MM.1S (cell line): ENCODE measurements at regions not wholly inside any gene's neighbourhood (a gene's known extent, or its start where the extent isn't known, plus 50 kb on each side); places are given as distances from the start of the nearest gene placed in this dataset.

Source experiments
- DNase-seq: peaks from one replicate; pipeline ENCODE4 v3.0.0-alpha.2; 2015
- H2AFZ ChIP-seq: fragments of 300-600 bp; sonication (generic); 2 replicates; pipeline ENCODE4 v1.6.0; 2016; ENCODE audit warnings: antibody characterized with exemption, low read length
- H3F3A ChIP-seq: fragments of 300-600 bp; sonication (generic); 2 replicates; pipeline ENCODE4 v1.6.1; 2016; ENCODE audit warnings: mild to moderate bottlenecking, antibody characterized with exemption, low read length, moderate library complexity, mixed read lengths; ENCODE audit not compliant: insufficient read depth
- H3K27ac ChIP-seq: fragments of 300-600 bp; sonication (generic); 2 replicates; pipeline ENCODE4 v1.5.1; 2016; ENCODE audit warnings: mild to moderate bottlenecking, low read length
- H3K27me3 ChIP-seq: fragments of 300-600 bp; sonication (generic); replicated peaks from 2 replicates; pipeline ENCODE4 v1.6.0; 2016; ENCODE audit warnings: low read length; ENCODE audit not compliant: insufficient read depth
- H3K36me3 ChIP-seq: fragments of 300-600 bp; sonication (generic); replicated peaks from 2 replicates; pipeline ENCODE4 v1.6.1; 2016; ENCODE audit warnings: mild to moderate bottlenecking, low read length, mixed read lengths; ENCODE audit not compliant: insufficient read depth
- H3K4me1 ChIP-seq: fragments of 300-600 bp; sonication (generic); 2 replicates; pipeline ENCODE4 v1.6.1; 2016; ENCODE audit warnings: low read length, mixed read lengths
- H3K4me2 ChIP-seq: fragments of 300-600 bp; sonication (generic); 2 replicates; pipeline ENCODE4 v1.6.0; 2016; ENCODE audit warnings: low read depth, low read length
- H3K4me3 ChIP-seq: fragments of 300-600 bp; sonication (generic); 2 replicates; pipeline ENCODE4 v1.5.1; 2016; ENCODE audit warnings: low read length, mixed read lengths
- H3K79me2 ChIP-seq: fragments of 300-600 bp; sonication (generic); 2 replicates; pipeline ENCODE4 v1.6.1; 2016; ENCODE audit warnings: mixed run types, low read length, mixed read lengths
- H3K9ac ChIP-seq: fragments of 300-600 bp; sonication (generic); 2 replicates; pipeline ENCODE4 v1.6.1; 2016; ENCODE audit warnings: low read length, mixed read lengths
- H3K9me2 ChIP-seq: fragments of 300-600 bp; sonication (generic); replicated peaks from 2 replicates; pipeline ENCODE4 v1.6.1; 2016; ENCODE audit warnings: mild to moderate bottlenecking, low read length, mixed read lengths; ENCODE audit not compliant: insufficient read depth
- H3K9me3 ChIP-seq: fragments of 300-600 bp; sonication (generic); replicated peaks from 2 replicates; pipeline ENCODE4 v1.6.1; 2016; ENCODE audit warnings: mild to moderate bottlenecking, low read length, mixed read lengths; ENCODE audit not compliant: insufficient read depth
- H4K20me1 ChIP-seq: fragments of 300-600 bp; sonication (generic); 2 replicates; pipeline ENCODE4 v1.6.1; 2016; ENCODE audit warnings: mild to moderate bottlenecking, low read length, moderate library complexity, mixed read lengths; ENCODE audit not compliant: insufficient read depth
- CTCF ChIP-seq: fragments of 300-600 bp; sonication (generic); IDR thresholded peaks from 2 replicates; pipeline ENCODE4 v1.5.1; 2016; ENCODE audit warnings: antibody characterized with exemption, low read length, mixed read lengths
- EZH2 ChIP-seq: fragments of 300-600 bp; sonication (generic); optimal IDR thresholded peaks from 2 replicates; pipeline ENCODE3; 2017; ENCODE audit warnings: low read depth, mild to moderate bottlenecking, antibody characterized with exemption, low read length, mixed read lengths
- EZH2phosphoT487 ChIP-seq: fragments of 300-600 bp; sonication (generic); IDR thresholded peaks from 2 replicates; pipeline ENCODE4 v1.6.1; 2018; ENCODE audit warnings: antibody characterized with exemption, low read length

GRCh38 chr19:29044037-29044436 is 168.9 kb downstream of the UQCRFS1 start:
- DNase-seq = no peak
- no peaks in the 10 kb centered on the region for H3K79me2 ChIP-seq
- TF ChIP-seq EZH2phosphoT487 = no peak
- TF ChIP-seq CTCF = no peak
- TF ChIP-seq EZH2 = no peak

GRCh38 chr19:29042450-29042849 is 170.5 kb downstream of the UQCRFS1 start:
- Histone ChIP-seq H3K27me3 (peaks cover 16% of the 10 kb centered on the region; the same call in 1 of the 2 replicates), H3K9ac (no peak overlapping the region), H3K4me2 (no peak overlapping the region), H3K79me2 (no peaks in the 10 kb centered on the region), H4K20me1 (no peaks in the 10 kb centered on the region), H3K4me1 (no peaks in the 10 kb centered on the region), H2AFZ (no peak overlapping the region), H3K9me2 (no peaks in the 10 kb centered on the region), H3K4me3 (no peak overlapping the region), H3F3A (no peaks in the 10 kb centered on the region), H3K9me3 (no peaks in the 10 kb centered on the region), H3K36me3 (no peaks in the 10 kb centered on the region), H3K27ac (no peak overlapping the region)
- no peak for DNase-seq
- TF ChIP-seq EZH2phosphoT487 = no peak
- TF ChIP-seq CTCF = no peak
- TF ChIP-seq EZH2 = no peak

More at GRCh38 chr19:29044037-29044436, 168.9 kb downstream of the UQCRFS1 start:
- H3K4me1 ChIP-seq = no peaks in the 10 kb centered on the region
- H3K4me3 ChIP-seq = no peak overlapping the region
- H4K20me1 ChIP-seq = no peaks in the 10 kb centered on the region
- H3F3A ChIP-seq = no peaks in the 10 kb centered on the region
- H3K27me3 ChIP-seq = peaks cover 16% of the 10 kb centered on the region; the same call in 1 of the 2 replicates
- H2AFZ ChIP-seq = no peak overlapping the region
- no peaks in the 10 kb centered on the region for H3K9me2 ChIP-seq
- no peak overlapping the region for H3K27ac ChIP-seq
- no peak overlapping the region for H3K9ac ChIP-seq
- no peak overlapping the region for H3K4me2 ChIP-seq
- H3K9me3 ChIP-seq = no peaks in the 10 kb centered on the region
- no peaks in the 10 kb centered on the region for H3K36me3 ChIP-seq

- Histone ChIP-seq H3K79me2 (no peaks in the 10 kb centered on the region), H3K9me3 (no peaks in the 10 kb centered on the region), H3K9me2 (no peaks in the 10 kb centered on the region), H3K4me1 (no peaks in the 10 kb centered on the region), H4K20me1 (no peaks in the 10 kb centered on the region), H3K9ac (no peak overlapping the region), H3K4me2 (no peak overlapping the region), H3K27me3 (peaks cover 16% of the 10 kb centered on the region; the same call in 1 of the 2 replicates), H3F3A (no peaks in the 10 kb centered on the region), H3K4me3 (no peak overlapping the region), H3K27ac (no peak overlapping the region), H3K36me3 (no peaks in the 10 kb centered on the region), H2AFZ (no peak overlapping the region)
- no peak for DNase-seq
- TF ChIP-seq CTCF = no peak
- no peak for TF ChIP-seq EZH2
- no peak for TF ChIP-seq EZH2phosphoT487
These were observed 172.0 kb downstream of the UQCRFS1 start for GRCh38 chr19:29040951-29041350.
